ENCODE measurements at regions not wholly inside any gene's neighbourhood (a gene's known extent, or its start where the extent isn't known, plus 50 kb on each side); places are given as distances from the start of the nearest gene placed in this dataset.

GRCh38 chr6:96381246-96381645 is 140.4 kb upstream of the UFL1 start:
- TF ChIP-seq CTCF (IDR thresholded peaks at IDR 0.05; ENCODE audit: insufficient read depth, low read length, poor library complexity, severe bottlenecking), result no peak
- no peak for TF ChIP-seq EZH2phosphoT487 (conservative IDR thresholded peaks at IDR 0.05; ENCODE audit: low read length)
